WERI-Rb-1 (cell line): ENCODE measurements at regions not wholly inside any gene's neighbourhood (a gene's known extent, or its start where the extent isn't known, plus 50 kb on each side); places are given as distances from the start of the nearest gene placed in this dataset.

ENCODE experiments used
- DNase-seq: peaks from one replicate; pipeline ENCODE4 v3.0.0-alpha.2; 2020
- H3K27ac ChIP-seq: fragments of 250-450 bp; sonication (Bioruptor Pico); 2 replicates; pipeline ENCODE4 v1.5.1; 2020; ENCODE audit warnings: mild to moderate bottlenecking, moderate library complexity
- H3K27me3 ChIP-seq: fragments of 250-450 bp; sonication (Bioruptor Pico); 2 replicates; pipeline ENCODE4 v1.5.1; 2021; ENCODE audit warnings: mild to moderate bottlenecking, low read depth, moderate library complexity; ENCODE audit not compliant: insufficient read depth, severe bottlenecking
- H3K36me3 ChIP-seq: fragments of 250-450 bp; sonication (Bioruptor Pico); 2 replicates; pipeline ENCODE4 v1.5.1; 2020; ENCODE audit warnings: mild to moderate bottlenecking, moderate library complexity
- H3K4me3 ChIP-seq: 2 replicates; pipeline ENCODE4 v1.5.1; 2011; ENCODE audit warnings: low read depth, mild to moderate bottlenecking, control low read depth, low read length
- H3K9me3 ChIP-seq: fragments of 250-450 bp; sonication (Bioruptor Pico); 2 replicates; pipeline ENCODE4 v1.5.1; 2021; ENCODE audit warnings: mild to moderate bottlenecking, moderate library complexity; ENCODE audit not compliant: severe bottlenecking
- TF ChIP-seq, protein P1 (sequence below): IDR thresholded peaks from 2 replicates; pipeline ENCODE4 v1.5.1; 2011; ENCODE audit warnings: low read depth, mild to moderate bottlenecking, control low read depth, inconsistent platforms, low read length

DNA sequence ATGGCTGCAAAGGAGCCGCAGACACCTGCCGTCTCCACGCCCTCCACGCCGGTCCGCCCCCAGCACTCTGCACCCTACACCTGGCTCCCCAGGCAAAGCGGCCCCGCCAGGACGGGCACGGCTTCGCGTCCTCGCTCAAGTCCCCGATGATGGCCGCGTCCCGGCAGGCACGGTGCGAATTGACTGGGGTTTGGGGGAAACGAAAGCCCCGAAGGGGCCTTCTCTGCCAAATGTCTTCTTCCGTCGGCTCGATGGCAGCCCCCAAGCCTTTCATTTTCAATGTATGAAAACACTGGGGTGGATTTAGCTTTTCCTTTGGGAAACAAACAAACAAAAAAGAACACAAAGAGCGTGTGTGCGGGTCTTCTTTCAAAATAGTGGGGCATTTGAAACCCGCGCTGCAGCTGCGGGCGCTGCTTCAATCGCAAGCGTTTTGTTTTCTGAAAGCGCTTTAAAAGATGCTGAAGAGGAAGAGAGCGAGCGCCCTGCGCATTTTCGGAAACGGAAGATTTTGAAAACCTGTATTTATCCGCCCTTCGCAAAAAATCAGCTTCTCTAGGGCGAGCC is 160.0 kb downstream of the RMI1 start:
- H3K27me3 ChIP-seq, result no peaks in the 10 kb centered on the region
- H3K27ac ChIP-seq, result no peak overlapping the region
- no peaks in the 10 kb centered on the region for H3K36me3 ChIP-seq
- H3K4me3 ChIP-seq, result no peak overlapping the region
- DNase-seq, result no peak
- TF ChIP-seq, protein P1, sequence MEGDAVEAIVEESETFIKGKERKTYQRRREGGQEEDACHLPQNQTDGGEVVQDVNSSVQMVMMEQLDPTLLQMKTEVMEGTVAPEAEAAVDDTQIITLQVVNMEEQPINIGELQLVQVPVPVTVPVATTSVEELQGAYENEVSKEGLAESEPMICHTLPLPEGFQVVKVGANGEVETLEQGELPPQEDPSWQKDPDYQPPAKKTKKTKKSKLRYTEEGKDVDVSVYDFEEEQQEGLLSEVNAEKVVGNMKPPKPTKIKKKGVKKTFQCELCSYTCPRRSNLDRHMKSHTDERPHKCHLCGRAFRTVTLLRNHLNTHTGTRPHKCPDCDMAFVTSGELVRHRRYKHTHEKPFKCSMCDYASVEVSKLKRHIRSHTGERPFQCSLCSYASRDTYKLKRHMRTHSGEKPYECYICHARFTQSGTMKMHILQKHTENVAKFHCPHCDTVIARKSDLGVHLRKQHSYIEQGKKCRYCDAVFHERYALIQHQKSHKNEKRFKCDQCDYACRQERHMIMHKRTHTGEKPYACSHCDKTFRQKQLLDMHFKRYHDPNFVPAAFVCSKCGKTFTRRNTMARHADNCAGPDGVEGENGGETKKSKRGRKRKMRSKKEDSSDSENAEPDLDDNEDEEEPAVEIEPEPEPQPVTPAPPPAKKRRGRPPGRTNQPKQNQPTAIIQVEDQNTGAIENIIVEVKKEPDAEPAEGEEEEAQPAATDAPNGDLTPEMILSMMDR, result no peak
- H3K9me3 ChIP-seq, result no peaks in the 10 kb centered on the region

- Histone ChIP-seq H3K4me3 (no peak overlapping the region), H3K27ac (no peak overlapping the region), H3K27me3 (no peaks in the 10 kb centered on the region), H3K9me3 (no peaks in the 10 kb centered on the region), H3K36me3 (no peaks in the 10 kb centered on the region)
- TF ChIP-seq, protein P1, result no peak
- DNase-seq, result peak; percentile 46
Observed at GRCh38 chr9:84141741-84142370, 161.3 kb downstream of the RMI1 start.

DNA sequence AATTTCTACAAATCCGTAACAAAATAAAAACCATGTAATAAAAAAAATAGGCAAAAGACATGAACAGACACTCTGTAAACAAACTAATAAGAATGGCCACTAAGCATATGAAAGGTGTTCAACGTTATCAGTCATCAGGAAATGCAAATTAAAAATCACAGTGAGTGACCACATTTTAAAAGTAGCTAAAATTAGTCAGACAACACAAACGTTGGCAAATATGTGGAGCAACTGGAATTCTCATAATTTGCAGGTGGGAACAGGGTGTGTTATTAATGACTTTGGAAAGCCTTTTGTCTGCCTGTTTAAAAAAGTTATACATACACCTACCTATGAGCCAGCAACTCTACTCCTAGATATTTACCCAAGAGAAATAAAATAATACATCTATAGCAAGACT is 164.4 kb downstream of the RMI1 start:
- Histone ChIP-seq H3K9me3 (no peaks in the 10 kb centered on the region), H3K4me3 (no peak overlapping the region), H3K27ac (no peak overlapping the region), H3K36me3 (no peaks in the 10 kb centered on the region), H3K27me3 (no peaks in the 10 kb centered on the region)
- TF ChIP-seq, protein P1, result no peak
- no peak for DNase-seq

DNA sequence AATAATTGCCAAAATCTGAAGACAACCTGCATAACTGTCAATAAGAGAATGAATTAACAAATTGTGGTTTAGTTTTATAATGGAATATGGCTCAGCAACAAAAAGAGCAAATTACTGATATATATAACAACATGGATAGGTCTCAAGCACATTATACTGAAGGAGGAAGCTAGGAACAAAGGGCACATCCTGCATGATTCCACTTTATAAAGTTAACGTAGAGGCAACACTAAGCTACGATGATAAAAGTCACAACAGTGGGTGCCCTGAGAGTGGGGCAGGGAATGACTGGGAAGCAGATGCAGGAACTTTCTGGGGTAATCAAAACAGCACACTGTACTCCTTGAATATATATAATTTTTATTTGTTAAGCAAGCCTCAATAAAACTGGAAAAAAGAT is 165.2 kb downstream of the RMI1 start:
- H3K27me3 ChIP-seq, result no peaks in the 10 kb centered on the region
- H3K9me3 ChIP-seq, result no peaks in the 10 kb centered on the region
- no peak overlapping the region for H3K4me3 ChIP-seq
- no peak for DNase-seq
- no peak overlapping the region for H3K27ac ChIP-seq
- no peaks in the 10 kb centered on the region for H3K36me3 ChIP-seq
- TF ChIP-seq, protein P1, result no peak

DNA sequence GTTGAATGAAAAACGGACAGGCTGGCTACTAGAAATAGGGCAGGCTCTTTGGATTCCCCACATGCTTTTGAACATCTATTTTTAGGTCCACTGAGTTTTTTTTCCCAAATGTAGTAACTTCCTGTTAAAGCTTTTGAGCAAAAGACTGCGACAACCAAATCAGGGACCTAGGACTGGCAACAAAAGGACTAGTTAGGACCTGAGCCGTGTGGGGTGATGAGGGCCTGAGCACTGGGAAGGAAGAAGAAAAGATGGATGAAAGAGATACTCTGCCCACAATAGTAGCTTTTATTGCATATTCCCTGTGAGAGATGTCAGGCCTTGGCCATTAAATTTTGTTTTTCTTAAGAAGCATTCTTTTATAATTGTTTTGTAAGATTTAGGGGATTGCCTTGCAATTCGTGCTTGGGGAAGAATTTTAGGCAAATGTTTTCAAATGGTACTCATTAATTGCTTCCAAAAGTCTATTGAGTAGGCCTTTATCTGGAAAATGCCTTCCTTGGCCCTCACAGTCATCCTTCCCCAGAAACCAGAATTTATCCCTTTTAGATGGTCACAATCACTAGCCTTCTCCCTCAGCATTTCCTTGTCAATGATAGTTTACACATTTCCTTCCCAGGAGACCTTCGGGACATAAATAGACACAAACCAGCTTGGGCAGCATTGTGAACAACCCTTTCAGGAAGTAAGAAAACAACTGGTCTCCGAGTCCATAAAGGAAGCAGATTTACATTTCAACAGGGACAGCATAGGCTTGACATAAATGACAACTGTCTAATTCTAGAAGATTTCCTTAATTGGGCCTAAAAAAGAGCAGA is 166.5 kb downstream of the RMI1 start:
- Histone ChIP-seq H3K27me3 (no peaks in the 10 kb centered on the region), H3K9me3 (no peaks in the 10 kb centered on the region), H3K36me3 (no peaks in the 10 kb centered on the region), H3K4me3 (no peak overlapping the region), H3K27ac (no peak overlapping the region)
- no peak for DNase-seq
- TF ChIP-seq, protein P1, result no peak
